Stomach (tissue), 8 donors: ENCODE measurements at regions not wholly inside any gene's neighbourhood (a gene's known extent, or its start where the extent isn't known, plus 50 kb on each side); places are given as distances from the start of the nearest gene placed in this dataset.
"Not testable (repeated sequence)": the region's sequence is repeated elsewhere in the genome, so short reads cannot be mapped to it uniquely, and the experiment has no call there.

Source experiments
- DNase-seq, 2 donors: peaks; one replicate each; pipeline versions ENCODE4 v3.0.0 to v3.0.0-alpha.2; 2013 to 2019
- H3K27ac ChIP-seq, 5 donors: fragments of 200-600 bp in 4 of 5; sonication (generic) in 4 of 5; one replicate each; pipeline ENCODE4 v1.5.1; 2013 to 2019; ENCODE audit warnings: mild to moderate bottlenecking in 1 of 5, moderate library complexity in 1 of 5
- H3K27me3 ChIP-seq, 3 donors: fragments of 200-600 bp; sonication (generic); one replicate each; pipeline ENCODE4 v1.5.1; 2017 to 2019; ENCODE audit warnings: mixed run types in 1 of 3
- H3K36me3 ChIP-seq, 4 donors: fragments of 200-600 bp; sonication (generic); 1 replicate in 3 of 4; 2 replicates in 1 of 4; pipeline ENCODE4 v1.5.1; 2016 to 2019
- H3K4me1 ChIP-seq, 4 donors: fragments of 200-600 bp; sonication (generic); one replicate each; pipeline ENCODE4 v1.5.1; 2016 to 2019
- H3K4me3 ChIP-seq, 4 donors: fragments of 200-600 bp; sonication (generic) in 3 of 4; one replicate each; pipeline ENCODE4 v1.5.1; 2016 to 2019; ENCODE audit warnings: mild to moderate bottlenecking in 1 of 4
- H3K9me3 ChIP-seq, 4 donors: fragments of 200-600 bp; sonication (generic); one replicate each; pipeline ENCODE4 v1.5.1; 2016 to 2019
- EP300 ChIP-seq: sonication (generic); formaldehyde crosslinking; IDR thresholded peaks from one replicate; pipeline ENCODE4 v1.6.1; 2017; ENCODE audit warnings: antibody characterized with exemption
- POLR2A ChIP-seq, 4 donors: fragments of 450-650 bp; IDR thresholded peaks; one replicate each; pipeline ENCODE4 v1.6.1; 2016; ENCODE audit warnings: antibody characterized with exemption in 4 of 4, control low read depth in 2 of 4, mild to moderate bottlenecking in 1 of 4, moderate library complexity in 1 of 4
- POLR2AphosphoS5 ChIP-seq, 3 donors: sonication (generic); formaldehyde crosslinking; IDR thresholded peaks; one replicate each; pipeline ENCODE4 v1.6.1; 2016; ENCODE audit warnings: antibody characterized with exemption in 3 of 3
- WGBS, 5 donors: extraction: QIAGEN DNeasy Blood & Tissue Kit in 3 of 5; methylation state at CpG; one replicate each; pipeline versions ENCODE4 v1.1.5 to v1.1.7; 2013 to 2018; 5-methylcytosine and 5-hydroxymethylcytosine counted together
- intact Hi-C: fragments of 100-400 bp; cut with DNase I; formaldehyde crosslinking; loops from one replicate; pipeline ENCODE4 v1.15.1; 2023; ENCODE audit warnings: low total_unique reads
- TF ChIP-seq, protein P1 (sequence below), 7 experiments: fragments of 450-650 bp in 4 of 7; fragments of 200-600 bp in 3 of 7; sonication (generic) in 3 of 7; IDR thresholded peaks; one replicate each; pipeline ENCODE4 v1.5.1; 2016 to 2019; ENCODE audit warnings: antibody characterized with exemption in 7 of 7, control low read depth in 2 of 7, mild to moderate bottlenecking in 1 of 7
- donor health status: healthy with polysubstance abuse.
- donor health status: Bipolar disorder and iron deficiency.
- donor health status: healthy.

DNA sequence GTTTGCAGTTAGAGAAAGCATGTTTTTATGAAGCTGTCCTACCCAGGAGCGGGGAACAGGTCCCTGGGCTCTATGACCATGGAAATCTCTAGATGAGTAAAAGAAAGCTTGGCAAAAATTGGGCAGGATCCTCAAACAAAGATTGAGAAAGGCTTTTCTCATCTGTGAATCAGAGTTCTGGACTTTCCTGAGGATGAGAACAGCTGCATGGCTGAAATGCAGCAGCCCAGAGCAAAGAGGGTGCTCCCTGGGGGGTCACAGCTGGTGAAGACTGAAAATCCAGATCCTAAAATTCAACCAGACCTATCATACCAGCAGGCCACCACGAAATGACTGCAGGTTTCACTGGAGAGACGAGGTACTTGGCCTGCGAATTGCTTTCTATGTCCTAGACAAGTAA is 65.7 kb upstream of the APP start:
- intact Hi-C loops, result no loop called here
- 76 to 89% (median 84%) methylated on average over 4 of the region's 4 CpGs for WGBS, 5 donors

DNA sequence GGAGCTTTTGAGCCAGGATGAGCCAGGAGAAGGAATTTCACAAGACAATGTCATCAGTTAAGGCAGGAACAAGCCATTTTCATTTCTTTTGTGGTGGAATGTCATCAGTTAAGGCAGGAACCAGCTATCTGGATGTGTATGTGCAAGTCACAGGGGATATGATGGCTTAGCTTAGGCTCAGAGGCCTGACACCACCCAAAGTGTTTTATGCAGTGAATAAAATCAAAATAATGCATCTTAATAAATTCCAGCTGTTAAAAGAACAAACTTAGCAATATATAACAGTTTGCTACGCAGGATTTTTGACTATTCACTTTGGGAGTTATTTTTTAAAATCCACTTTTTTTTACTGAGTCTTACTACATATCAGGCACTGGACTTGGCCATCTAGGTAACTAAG is 62.7 kb upstream of the APP start:
- intact Hi-C loops, H3K36me3 ChIP-seq, H3K27me3 ChIP-seq, H3K27ac ChIP-seq, H3K4me1 ChIP-seq, H3K9me3 ChIP-seq, H3K4me3 ChIP-seq, DNase-seq: not testable (repeated sequence)
- WGBS, 5 donors, result 86 to 95% (median 91%) methylated on average over 1 of the region's 1 CpG

More for the DNA sequence above, 65.7 kb upstream of the APP start:
- TF ChIP-seq EP300 (no peak), POLR2AphosphoS5 (IDR thresholded peaks at IDR 0.05) (no peak), POLR2A (IDR thresholded peaks at IDR 0.05) (no peak)
- TF ChIP-seq, protein P1, sequence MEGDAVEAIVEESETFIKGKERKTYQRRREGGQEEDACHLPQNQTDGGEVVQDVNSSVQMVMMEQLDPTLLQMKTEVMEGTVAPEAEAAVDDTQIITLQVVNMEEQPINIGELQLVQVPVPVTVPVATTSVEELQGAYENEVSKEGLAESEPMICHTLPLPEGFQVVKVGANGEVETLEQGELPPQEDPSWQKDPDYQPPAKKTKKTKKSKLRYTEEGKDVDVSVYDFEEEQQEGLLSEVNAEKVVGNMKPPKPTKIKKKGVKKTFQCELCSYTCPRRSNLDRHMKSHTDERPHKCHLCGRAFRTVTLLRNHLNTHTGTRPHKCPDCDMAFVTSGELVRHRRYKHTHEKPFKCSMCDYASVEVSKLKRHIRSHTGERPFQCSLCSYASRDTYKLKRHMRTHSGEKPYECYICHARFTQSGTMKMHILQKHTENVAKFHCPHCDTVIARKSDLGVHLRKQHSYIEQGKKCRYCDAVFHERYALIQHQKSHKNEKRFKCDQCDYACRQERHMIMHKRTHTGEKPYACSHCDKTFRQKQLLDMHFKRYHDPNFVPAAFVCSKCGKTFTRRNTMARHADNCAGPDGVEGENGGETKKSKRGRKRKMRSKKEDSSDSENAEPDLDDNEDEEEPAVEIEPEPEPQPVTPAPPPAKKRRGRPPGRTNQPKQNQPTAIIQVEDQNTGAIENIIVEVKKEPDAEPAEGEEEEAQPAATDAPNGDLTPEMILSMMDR (IDR thresholded peaks at IDR 0.05), result no peak
- Histone ChIP-seq H3K9me3 (no peaks in the 10 kb centered on the region), H3K36me3 (no peaks in the 10 kb centered on the region), H3K4me3 (no peak overlapping the region), H3K27ac (no peak overlapping the region), H3K4me1 (no peaks in the 10 kb centered on the region), H3K27me3 (no peaks in the 10 kb centered on the region)
- no peak for DNase-seq

DNA sequence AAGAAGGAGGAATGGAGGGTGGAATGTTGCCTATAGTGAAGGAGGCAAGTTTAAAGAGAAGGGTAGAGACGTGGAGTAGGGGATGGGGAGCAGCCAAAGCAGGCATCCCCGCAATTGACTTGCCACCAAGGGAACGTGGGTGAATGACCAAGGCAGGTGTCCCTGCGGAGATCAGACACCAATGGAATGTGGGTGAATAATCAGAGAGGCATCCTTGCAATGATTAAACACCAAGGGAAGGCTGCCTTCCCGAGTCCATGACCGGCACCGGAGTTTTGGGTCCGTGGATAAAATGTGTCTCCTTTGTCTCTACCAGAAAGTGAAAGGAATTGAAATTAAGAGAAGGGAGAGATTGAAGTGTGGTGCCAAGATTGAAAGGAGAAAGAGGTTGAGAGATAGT is 61.9 kb upstream of the APP start:
- intact Hi-C loops, H3K36me3 ChIP-seq, DNase-seq, H3K9me3 ChIP-seq, H3K27me3 ChIP-seq, H3K4me3 ChIP-seq, H3K4me1 ChIP-seq, H3K27ac ChIP-seq: not testable (repeated sequence)
- 84 to 92% (median 91%) methylated on average over 8 of the region's 8 CpGs for WGBS, 5 donors

DNA sequence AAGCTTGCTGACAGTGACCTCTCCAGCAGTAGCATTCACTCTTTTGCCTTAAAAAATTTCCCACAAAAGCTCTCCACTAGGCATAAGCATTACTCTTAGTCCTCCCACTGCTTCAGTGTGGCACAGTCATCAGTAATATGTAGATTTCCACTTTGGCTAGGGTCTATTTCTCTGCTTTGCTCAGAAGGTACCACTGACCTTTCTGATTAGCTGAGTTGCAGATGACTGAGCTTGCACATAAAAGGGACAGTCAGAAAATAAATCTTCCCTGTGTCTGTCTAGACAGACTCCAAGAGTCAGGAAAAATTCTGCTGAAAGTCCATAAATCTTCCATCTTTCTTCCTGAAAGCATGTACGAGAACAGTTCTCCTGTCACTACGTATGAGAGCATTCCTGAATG is 56.6 kb upstream of the APP start:
- H3K36me3 ChIP-seq, result no peaks in the 10 kb centered on the region
- H3K4me1 ChIP-seq, result no peaks in the 10 kb centered on the region
- TF ChIP-seq, protein P1 (IDR thresholded peaks at IDR 0.05), result no peak
- TF ChIP-seq POLR2AphosphoS5 (IDR thresholded peaks at IDR 0.05) (no peak), POLR2A (IDR thresholded peaks at IDR 0.05) (no peak), EP300 (no peak)
- H3K27me3 ChIP-seq, result no peaks in the 10 kb centered on the region
- 85 to 91% (median 88%) methylated on average over 2 of the region's 2 CpGs for WGBS, 5 donors
- no peaks in the 10 kb centered on the region for H3K9me3 ChIP-seq
- H3K4me3 ChIP-seq, result no peak overlapping the region
- no peak for DNase-seq
- no peak overlapping the region for H3K27ac ChIP-seq
- intact Hi-C loops, result no loop called here

DNA sequence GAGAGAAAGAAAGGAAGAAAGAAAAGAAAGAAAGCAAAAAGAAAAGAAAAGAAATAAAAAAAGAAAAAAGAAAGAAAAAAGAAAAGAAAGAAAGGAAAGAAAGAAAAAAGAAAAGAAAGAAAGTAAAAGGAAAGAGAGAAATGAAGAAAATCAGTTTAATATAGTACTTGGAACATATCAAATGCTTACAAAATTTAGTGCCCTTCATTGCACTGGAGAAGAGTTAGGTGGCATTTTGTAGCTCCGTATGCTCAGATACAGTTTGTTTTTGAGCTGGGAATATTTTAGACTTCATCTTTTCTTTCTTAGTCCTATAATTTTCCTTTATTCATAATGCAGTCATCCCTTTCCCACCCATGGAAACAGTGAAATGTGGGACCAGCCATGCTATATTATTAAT is 56.2 kb upstream of the APP start:
- Histone ChIP-seq H3K27ac (no peak overlapping the region), H3K4me1 (peaks cover 0 to 2% (median under 1%) of the 10 kb centered on the region in 4 donors), H3K4me3 (no peak overlapping the region), H3K9me3 (no peaks in the 10 kb centered on the region), H3K27me3 (no peaks in the 10 kb centered on the region), H3K36me3 (no peaks in the 10 kb centered on the region)
- intact Hi-C loops, result no loop called here
- WGBS, 5 donors, result 90 to 100% (median 92%) methylated on average over 1 of the region's 1 CpG
- DNase-seq, result no peak
- TF ChIP-seq, protein P1 (IDR thresholded peaks at IDR 0.05), result no peak
- no peak for TF ChIP-seq POLR2A (IDR thresholded peaks at IDR 0.05)
- TF ChIP-seq POLR2AphosphoS5 (IDR thresholded peaks at IDR 0.05), result no peak
- no peak for TF ChIP-seq EP300

DNA sequence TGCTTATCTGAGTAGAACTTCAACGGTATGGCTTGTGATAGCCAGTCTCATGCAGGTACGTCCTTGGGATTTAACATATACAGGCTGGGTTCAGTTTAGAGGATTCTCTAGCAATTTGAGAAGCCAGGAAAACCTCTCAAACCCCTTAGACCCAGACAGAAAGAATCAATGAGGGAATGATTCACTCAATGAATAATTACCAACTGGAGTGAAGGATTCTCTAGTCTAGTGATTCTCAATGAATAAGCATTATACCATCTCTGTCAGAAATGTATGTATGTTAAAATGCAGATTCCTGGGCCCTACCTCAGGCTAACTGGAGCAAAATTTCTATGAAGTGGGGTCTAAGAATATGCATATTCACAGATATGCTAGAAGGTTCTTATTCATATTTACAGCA is 54.5 kb upstream of the APP start:
- intact Hi-C loops, result no loop called here
- no peak for TF ChIP-seq POLR2AphosphoS5 (IDR thresholded peaks at IDR 0.05)
- TF ChIP-seq EP300, result no peak
- TF ChIP-seq, protein P1 (IDR thresholded peaks at IDR 0.05), result no peak
- TF ChIP-seq POLR2A (IDR thresholded peaks at IDR 0.05), result no peak
- WGBS, 5 donors, result 83 to 88% (median 86%) methylated on average over 2 of the region's 2 CpGs
- Histone ChIP-seq H3K27ac (no peak overlapping the region), H3K4me3 (no peak overlapping the region), H3K9me3 (no peaks in the 10 kb centered on the region), H3K4me1 (peaks cover 0 to 11% (median 5%) of the 10 kb centered on the region in 4 donors), H3K36me3 (no peaks in the 10 kb centered on the region), H3K27me3 (no peaks in the 10 kb centered on the region)
- DNase-seq, result no peak
